C4-2B (cell line): ENCODE measurements at regions not wholly inside any gene's neighbourhood (a gene's known extent, or its start where the extent isn't known, plus 50 kb on each side); places are given as distances from the start of the nearest gene placed in this dataset.

Experiments used
- CTCF ChIP-seq: fragments of 450-650 bp; conservative IDR thresholded peaks from 2 replicates; pipeline ENCODE4 v1.5.1; 2017; ENCODE audit warnings: mild to moderate bottlenecking
- ZFX ChIP-seq: fragments of 450-650 bp; IDR thresholded peaks from 2 replicates; pipeline ENCODE4 v1.6.1; 2017

GRCh38 chr5:125685771-125686170 is 737.4 kb upstream of the GRAMD2B start:
- TF ChIP-seq CTCF (no peak), ZFX (no peak)
